ENCODE measurements at regions not wholly inside any gene's neighbourhood (a gene's known extent, or its start where the extent isn't known, plus 50 kb on each side); places are given as distances from the start of the nearest gene placed in this dataset.

- no peak overlapping the region for H3K14ac ChIP-seq (replicated peaks; ENCODE audit: low read depth, low read length)
- H3K36me3 ChIP-seq (ENCODE audit: control insufficient read depth, insufficient read depth, low read length): no peaks in the 10 kb centered on the region
- H4K91ac ChIP-seq (ENCODE audit: insufficient read depth, low read depth, low read length): no peak overlapping the region
- no peak overlapping the region for H2AFZ ChIP-seq (replicated peaks; ENCODE audit: low read length, poor library complexity)
- H3K56ac ChIP-seq (ENCODE audit: extremely low read depth, insufficient read depth, low read length): no peak overlapping the region
- intact Hi-C loops (cut with micrococcal nuclease): no loop called here
- no peaks in the 10 kb centered on the region for H3K9me3 ChIP-seq (ENCODE audit: control insufficient read depth, insufficient read depth, low read length)
- no CpG with 5 or more reads among the region's 1 CpG for WGBS, 2 experiments (ENCODE audit: extremely low coverage in 2 of 2, insufficient read length in 1 of 2)
- no peak overlapping the region for H4K5ac ChIP-seq (ENCODE audit: low read depth, low read length)
- dilution Hi-C loops (cut with HindIII; ENCODE audit: low sequenced_read_pairs, unreplicated experiment): no loop called here
- no peak for DNase-seq
- H3K4me1 ChIP-seq (ENCODE audit: control insufficient read depth, insufficient read depth, low read length): no peaks in the 10 kb centered on the region
- no peak overlapping the region for H2BK15ac ChIP-seq (ENCODE audit: low read depth, low read length)
- H3K27me3 ChIP-seq (ENCODE audit: control insufficient read depth, insufficient read depth, low read length): peaks cover 33% of the 10 kb centered on the region
- H3K4me2 ChIP-seq (ENCODE audit: low read depth, low read length): no peak overlapping the region
- CTCF ChIA-PET: no interaction called here
- no peak overlapping the region for H3K4ac ChIP-seq (ENCODE audit: low read depth, low read length)
- no peaks in the 10 kb centered on the region for H3K79me1 ChIP-seq (ENCODE audit: low read depth in 1 of 2, low read length in 2 of 2)
- no peak overlapping the region for H2BK20ac ChIP-seq (ENCODE audit: low read depth, low read length)
- no peak overlapping the region for H3K9ac ChIP-seq (ENCODE audit: low read depth, low read length)
- no peak overlapping the region for H2BK120ac ChIP-seq (ENCODE audit: low read depth, low read length)
- no peak overlapping the region for H2AK5ac ChIP-seq (ENCODE audit: low read depth, low read length)
- TF ChIP-seq RAD21 (IDR thresholded peaks at IDR 0.05; ENCODE audit: low read length) (no peak), CEBPB (IDR thresholded peaks at IDR 0.05; ENCODE audit: low read depth, low read length) (no peak), MXI1 (IDR thresholded peaks at IDR 0.05; ENCODE audit: borderline replicate concordance, low read depth, low read length) (no peak), MAZ (IDR thresholded peaks at IDR 0.05; ENCODE audit: borderline replicate concordance, low read depth, low read length) (no peak), RCOR1 (IDR thresholded peaks at IDR 0.05; ENCODE audit: insufficient replicate concordance, low read length) (no peak)
- no TSS peak for BruUV-seq (replicated peaks)
- ATAC-seq (ENCODE audit: low read depth): no peak
- in situ Hi-C loops (cut with MboI; ENCODE audit: low sequenced_read_pairs): no loop called here
- no peak overlapping the region for H2BK5ac ChIP-seq (ENCODE audit: low read depth, low read length, poor library complexity, severe bottlenecking)
- H3K23ac ChIP-seq (ENCODE audit: low read depth, low read length): no peak overlapping the region
- H3K27ac ChIP-seq (ENCODE audit: insufficient read depth, low read length): no peak overlapping the region
- POLR2A ChIA-PET (ENCODE audit: unreplicated experiment): no interaction called here
- no peak overlapping the region for H4K8ac ChIP-seq (ENCODE audit: low read depth in 2 of 2, low read length in 2 of 2)
- no peak overlapping the region for H3K18ac ChIP-seq (ENCODE audit: low read depth, low read length)
- H3K4me3 ChIP-seq (ENCODE audit: insufficient read depth, low read depth, low read length): no peak overlapping the region
- H4K20me1 ChIP-seq (ENCODE audit: insufficient read depth, low read length): no peaks in the 10 kb centered on the region
- H2AK9ac ChIP-seq (replicated peaks; ENCODE audit: low read depth, low read length, poor library complexity): no peak overlapping the region
- H3K9me1 ChIP-seq (ENCODE audit: insufficient read depth, low read length): 0 out of 2 replicates have a peak, but pooled peaks cover 3% of the 10 kb centered on the region
Measured at GRCh38 chr1:226806988-226807387, 63.4 kb upstream of the PSEN2 start.

All from IMR-90 (cell line).